GM10248 (cell line): ENCODE measurements at regions not wholly inside any gene's neighbourhood (a gene's known extent, or its start where the extent isn't known, plus 50 kb on each side); places are given as distances from the start of the nearest gene placed in this dataset.

Experiments used
- CTCF ChIA-PET: fragments of 300-600 bp; sonication (Branson Sonifier 250); formaldehyde crosslinking; extraction: SDS; loops from one replicate; lab custom pipeline; 2021; ENCODE audit warnings: antibody characterized with exemption; lab: Yijun Ruan, JAX
- POLR2A ChIA-PET: fragments of 350-650 bp; sonication (Branson Sonifier 250); formaldehyde crosslinking; extraction: SDS; loops from one replicate; lab custom pipeline; 2020; ENCODE audit warnings: antibody characterized with exemption; lab: Yijun Ruan, JAX
- DNase-seq: peaks from one replicate; pipeline ENCODE4 v3.0.0; 2012; ENCODE audit errors: extremely low spot score
- CTCF ChIP-seq: IDR thresholded peaks from 2 replicates; pipeline ENCODE4 v1.5.1; 2012; ENCODE audit warnings: mild to moderate bottlenecking, low read depth; ENCODE audit errors: extremely low read depth, missing control alignments, control extremely low read depth

GRCh38 chr2:60296219-60296955, 257.1 kb downstream of the BCL11A start:
- ChIA-PET CTCF (interaction anchor here (1.1 kb wide), 1 partner anchor 16 kb away, joined by 3 read pairs; no protein-coding TSS in a partner anchor), POLR2A (interaction anchor here (0.6 kb wide), 1 partner anchor 187 kb away, joined by 3 read pairs; no protein-coding TSS in a partner anchor)
- no peak for TF ChIP-seq CTCF
- DNase-seq = no peak

GRCh38 chr2:60295636-60295962, 257.9 kb downstream of the BCL11A start:
- no peak for DNase-seq
- no peak for TF ChIP-seq CTCF
- CTCF ChIA-PET = no interaction called here
- POLR2A ChIA-PET = interaction anchor here (0.6 kb wide), 1 partner anchor 188 kb away, joined by 3 read pairs; no protein-coding TSS in a partner anchor

GRCh38 chr2:60294901-60295635, 258.4 kb downstream of the BCL11A start:
- ChIA-PET CTCF (interaction anchor here (1.3 kb wide), 1 partner anchor 8 kb away, joined by 3 read pairs; no protein-coding TSS in a partner anchor), POLR2A (no interaction called here)
- TF ChIP-seq CTCF = no peak
- DNase-seq = no peak

GRCh38 chr2:60292242-60292641, 261.2 kb downstream of the BCL11A start:
- DNase-seq = no peak
- ChIA-PET CTCF (no interaction called here), POLR2A (no interaction called here)
- TF ChIP-seq CTCF = no peak

GRCh38 chr2:60290509-60290908, 262.9 kb downstream of the BCL11A start:
- ChIA-PET CTCF (interaction anchor here (1.6 kb wide), 1 partner anchor 12 kb away, joined by 3 read pairs; no protein-coding TSS in a partner anchor), POLR2A (interaction anchor here (0.6 kb wide), 1 partner anchor 27 kb away, joined by 3 read pairs; no protein-coding TSS in a partner anchor)
- DNase-seq = no peak
- TF ChIP-seq CTCF = no peak

GRCh38 chr2:60285626-60286316, 267.7 kb downstream of the BCL11A start:
- CTCF ChIA-PET = interaction anchor here (0.9 to 1.1 kb wide), 2 partner anchors 8 to 296 kb away, joined by 3 to 4 read pairs; no protein-coding TSS in a partner anchor
- DNase-seq = no peak
- no peak for TF ChIP-seq CTCF
- POLR2A ChIA-PET = no interaction called here
